ENCODE measurements at regions not wholly inside any gene's neighbourhood (a gene's known extent, or its start where the extent isn't known, plus 50 kb on each side); places are given as distances from the start of the nearest gene placed in this dataset.
"Not testable (repeated sequence)": the region's sequence is repeated elsewhere in the genome, so short reads cannot be mapped to it uniquely, and the experiment has no call there.

DNA sequence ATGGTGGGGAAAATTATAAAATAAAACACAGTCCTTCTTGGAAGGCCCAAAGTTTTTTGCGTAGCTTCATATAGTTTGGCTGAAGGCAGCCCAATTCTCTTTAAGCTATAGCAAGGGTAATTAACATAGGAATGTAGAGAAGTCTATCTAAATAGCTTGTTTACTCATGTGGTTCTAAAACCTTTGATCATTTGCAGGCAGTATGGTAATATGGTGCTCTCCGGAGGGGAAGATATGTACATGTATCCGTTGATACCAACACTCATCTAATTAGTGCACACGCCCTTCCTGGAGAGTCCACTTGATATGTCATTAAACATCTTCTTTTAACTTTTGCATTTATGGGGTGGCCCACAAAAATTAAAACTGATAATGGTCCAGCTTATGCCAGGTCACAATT is 1207.7 kb upstream of the PABPC4L start:
- TF ChIP-seq, protein P1, sequence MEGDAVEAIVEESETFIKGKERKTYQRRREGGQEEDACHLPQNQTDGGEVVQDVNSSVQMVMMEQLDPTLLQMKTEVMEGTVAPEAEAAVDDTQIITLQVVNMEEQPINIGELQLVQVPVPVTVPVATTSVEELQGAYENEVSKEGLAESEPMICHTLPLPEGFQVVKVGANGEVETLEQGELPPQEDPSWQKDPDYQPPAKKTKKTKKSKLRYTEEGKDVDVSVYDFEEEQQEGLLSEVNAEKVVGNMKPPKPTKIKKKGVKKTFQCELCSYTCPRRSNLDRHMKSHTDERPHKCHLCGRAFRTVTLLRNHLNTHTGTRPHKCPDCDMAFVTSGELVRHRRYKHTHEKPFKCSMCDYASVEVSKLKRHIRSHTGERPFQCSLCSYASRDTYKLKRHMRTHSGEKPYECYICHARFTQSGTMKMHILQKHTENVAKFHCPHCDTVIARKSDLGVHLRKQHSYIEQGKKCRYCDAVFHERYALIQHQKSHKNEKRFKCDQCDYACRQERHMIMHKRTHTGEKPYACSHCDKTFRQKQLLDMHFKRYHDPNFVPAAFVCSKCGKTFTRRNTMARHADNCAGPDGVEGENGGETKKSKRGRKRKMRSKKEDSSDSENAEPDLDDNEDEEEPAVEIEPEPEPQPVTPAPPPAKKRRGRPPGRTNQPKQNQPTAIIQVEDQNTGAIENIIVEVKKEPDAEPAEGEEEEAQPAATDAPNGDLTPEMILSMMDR (IDR thresholded peaks at IDR 0.05), result not testable (repeated sequence)
- TF ChIP-seq POLR2A (IDR thresholded peaks at IDR 0.05), result not testable (repeated sequence)
